ENCODE measurements at regions not wholly inside any gene's neighbourhood (a gene's known extent, or its start where the extent isn't known, plus 50 kb on each side); places are given as distances from the start of the nearest gene placed in this dataset.
"Not testable (repeated sequence)": the region's sequence is repeated elsewhere in the genome, so short reads cannot be mapped to it uniquely, and the experiment has no call there.

DNA sequence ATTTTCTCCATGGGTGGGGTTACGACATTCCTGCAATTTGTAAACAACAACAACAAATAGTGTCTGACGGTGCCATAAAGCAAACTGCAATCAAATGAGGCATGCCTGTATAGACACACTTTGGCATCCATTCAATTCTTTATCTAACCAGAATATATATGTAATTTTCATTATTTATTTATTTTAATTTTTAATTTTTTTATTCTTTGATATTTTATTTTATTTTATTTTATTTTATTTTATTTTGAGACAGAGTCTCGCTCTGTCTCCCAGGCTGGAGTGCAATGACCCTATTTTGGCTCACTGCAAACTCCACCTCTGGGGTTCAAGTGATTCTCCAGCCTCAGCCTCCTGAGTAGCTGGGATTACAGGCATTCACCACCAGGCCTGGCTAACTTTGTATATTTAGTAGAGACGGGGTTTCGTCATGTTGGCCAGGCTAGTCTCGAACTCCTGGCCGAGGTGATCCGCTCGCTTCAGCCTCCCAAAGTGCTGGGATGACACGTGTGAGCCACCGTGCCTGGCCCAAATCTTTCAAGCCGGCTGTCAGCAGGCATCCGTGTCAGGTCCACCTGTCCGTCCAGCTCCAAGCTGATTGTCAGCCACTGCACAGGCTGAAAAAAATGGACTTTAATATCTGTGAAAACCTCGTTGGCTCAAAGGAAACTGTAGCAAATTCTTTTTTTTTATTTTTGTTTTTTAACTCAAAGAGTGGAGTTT is 200.8 kb downstream of the ASMT start (continued):
- no peak for TF ChIP-seq MAX (IDR thresholded peaks at IDR 0.05)
- TF ChIP-seq RNF2 (IDR thresholded peaks at IDR 0.05; ENCODE audit: borderline replicate concordance, low read depth, low read length, missing control alignments, poor library complexity, severe bottlenecking) = no peak
- no peak for TF ChIP-seq SIRT6 (IDR thresholded peaks at IDR 0.05; ENCODE audit: low read length)
- TF ChIP-seq SIX5 (IDR thresholded peaks at IDR 0.05; ENCODE audit: low read depth, low read length) = no peak
- TF ChIP-seq KDM1A (IDR thresholded peaks at IDR 0.05; ENCODE audit: borderline replicate concordance, low read length) = no peak
- TF ChIP-seq, protein P1, sequence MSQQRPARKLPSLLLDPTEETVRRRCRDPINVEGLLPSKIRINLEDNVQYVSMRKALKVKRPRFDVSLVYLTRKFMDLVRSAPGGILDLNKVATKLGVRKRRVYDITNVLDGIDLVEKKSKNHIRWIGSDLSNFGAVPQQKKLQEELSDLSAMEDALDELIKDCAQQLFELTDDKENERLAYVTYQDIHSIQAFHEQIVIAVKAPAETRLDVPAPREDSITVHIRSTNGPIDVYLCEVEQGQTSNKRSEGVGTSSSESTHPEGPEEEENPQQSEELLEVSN (IDR thresholded peaks at IDR 0.05) = no peak

GRCh38 chrX:1816387-1816982 is 201.6 kb downstream of the ASMT start:
- H3K4ac ChIP-seq (replicated peaks; ENCODE audit: insufficient read length, low read depth, low read length); H4K8ac ChIP-seq (ENCODE audit: extremely low read depth, insufficient read depth, low read length); H2BK15ac ChIP-seq (ENCODE audit: low read length); FAIRE-seq; H3K79me1 ChIP-seq (ENCODE audit: low read depth, low read length); H3K79me2 ChIP-seq (ENCODE audit: control insufficient read depth in 1 of 2, insufficient read depth in 2 of 2, low read length in 2 of 2); H3K23ac ChIP-seq (ENCODE audit: insufficient read length); H2BK120ac ChIP-seq (replicated peaks; ENCODE audit: low read depth, low read length); H3K18ac ChIP-seq (ENCODE audit: extremely low read depth, low read length); H3K56ac ChIP-seq (replicated peaks; ENCODE audit: insufficient read length, low read depth, low read length); DNase-seq (ENCODE audit: low read depth in 1 of 2, low spot score in 2 of 2); H3K9me3 ChIP-seq (ENCODE audit: insufficient read depth in 2 of 2, low read depth in 1 of 2, low read length in 1 of 2); H3K23me2 ChIP-seq (ENCODE audit: low read depth, low read length); POLR2A ChIA-PET (ENCODE audit: partially characterized antibody); CTCF ChIA-PET (ENCODE audit: partially characterized antibody); H4K5ac ChIP-seq (ENCODE audit: insufficient read length, low read depth, low read length); H3K9ac ChIP-seq (replicated peaks in 1 of 4; ENCODE audit: extremely low read depth in 1 of 4, low read depth in 3 of 4, low read length in 3 of 4); H3K4me1 ChIP-seq (replicated peaks in 1 of 4; ENCODE audit: control insufficient read depth in 3 of 4, insufficient read depth in 4 of 4, low read length in 3 of 4); H3K4me3 ChIP-seq (ENCODE audit: extremely low read depth in 1 of 4, insufficient read depth in 2 of 4, low read depth in 3 of 4, low read length in 4 of 4); H2BK20ac ChIP-seq (ENCODE audit: low read length); H2AFZ ChIP-seq (ENCODE audit: low read length); H4K20me1 ChIP-seq (replicated peaks in 1 of 2; ENCODE audit: control insufficient read depth in 1 of 2, insufficient read depth in 2 of 2, low read length in 2 of 2); H2BK5ac ChIP-seq (ENCODE audit: low read depth, low read length); H2AK5ac ChIP-seq (ENCODE audit: low read depth, low read length); H3K14ac ChIP-seq (ENCODE audit: insufficient read length); H3K27me3 ChIP-seq (replicated peaks in 1 of 4; ENCODE audit: control insufficient read depth in 3 of 4, extremely low read depth in 1 of 4, insufficient read depth in 3 of 4, low read length in 3 of 4); H3K4me2 ChIP-seq (ENCODE audit: insufficient read depth in 1 of 2, low read depth in 2 of 2, low read length in 2 of 2); H4K91ac ChIP-seq (replicated peaks; ENCODE audit: insufficient read length, low read length); H3K36me3 ChIP-seq (ENCODE audit: control insufficient read depth in 2 of 4, insufficient read depth in 4 of 4, low read length in 3 of 4): not testable (repeated sequence)
- Histone ChIP-seq H3K27ac (ENCODE audit: low read depth, low read length) (peak overlapping the region; percentile 54; the same call in 1 of the 2 replicates), H2BK12ac (ENCODE audit: low read depth, low read length) (peak overlapping the region; percentile 62; the same call in 1 of the 2 replicates)
- WGBS, 2 experiments (ENCODE audit: extremely low coverage in 1 of 2, insufficient coverage in 1 of 2, insufficient read length in 1 of 2, insufficient replicate concordance in 2 of 2, low coverage in 1 of 2, low lambda C conversion rate in 2 of 2, missing lambda C conversion rate in 1 of 2) = 90% methylated on average over 17 of the region's 17 CpGs; no CpG with 5 or more reads in 1 of the 2 experiments

All from H1 (cell line).